HL-60 (cell line): ENCODE measurements at regions not wholly inside any gene's neighbourhood (a gene's known extent, or its start where the extent isn't known, plus 50 kb on each side); places are given as distances from the start of the nearest gene placed in this dataset.

ENCODE experiments used
- DNase-seq, 2 experiments: peaks; one replicate each; pipeline ENCODE4 v3.0.0-alpha.2; 2010 to 2020; ENCODE audit warnings: low read depth in 1 of 2, low spot score in 1 of 2
- H3K27ac ChIP-seq: fragments of 250-450 bp; sonication (Bioruptor Pico); replicated peaks from 2 replicates; pipeline ENCODE4 v1.5.1; 2020; ENCODE audit warnings: mild to moderate bottlenecking, moderate library complexity
- H3K27me3 ChIP-seq: fragments of 250-450 bp; sonication (Bioruptor Pico); 2 replicates; pipeline ENCODE4 v1.5.1; 2021; ENCODE audit warnings: mild to moderate bottlenecking, moderate library complexity; ENCODE audit not compliant: insufficient read depth, poor library complexity, severe bottlenecking
- H3K4me3 ChIP-seq: replicated peaks from 2 replicates; pipeline ENCODE4 v1.5.1; 2011; ENCODE audit warnings: mild to moderate bottlenecking, control low read depth, low read length; ENCODE audit not compliant: insufficient read depth
- CTCF ChIP-seq: IDR thresholded peaks from one replicate; pipeline ENCODE4 v1.5.1; 2011; ENCODE audit warnings: low read length, control low read depth, inconsistent platforms; ENCODE audit not compliant: insufficient read depth
- GABPA ChIP-seq: IDR thresholded peaks from 2 replicates; pipeline ENCODE4 v1.6.1; 2012; ENCODE audit warnings: low read depth
- POLR2AphosphoS5 ChIP-seq: IDR thresholded peaks from 2 replicates; pipeline ENCODE4 v1.6.1; 2012; ENCODE audit warnings: low read depth
- REST ChIP-seq: IDR thresholded peaks from 2 replicates; pipeline ENCODE4 v1.6.1; 2012; ENCODE audit warnings: low read depth; ENCODE audit not compliant: insufficient replicate concordance
- SPI1 ChIP-seq: IDR thresholded peaks from 2 replicates; pipeline ENCODE4 v1.6.1; 2012; ENCODE audit warnings: low read depth, mild to moderate bottlenecking, borderline replicate concordance

- Histone ChIP-seq H3K4me3 (no peak overlapping the region), H3K27ac (no peak overlapping the region), H3K27me3 (no peaks in the 10 kb centered on the region)
- DNase-seq: no peak
- TF ChIP-seq SPI1 (no peak), REST (no peak), POLR2AphosphoS5 (no peak), GABPA (no peak)
Observed at GRCh38 chr13:104105418-104106355, 1039.5 kb upstream of the SLC10A2 start.

- H3K27me3 ChIP-seq: no peaks in the 10 kb centered on the region
- TF ChIP-seq GABPA: no peak
- no peak for TF ChIP-seq SPI1
- no peak for TF ChIP-seq POLR2AphosphoS5
- no peak for TF ChIP-seq CTCF
- no peak for TF ChIP-seq REST
Observed at GRCh38 chr13:104099750-104100149, 1033.5 kb upstream of the SLC10A2 start.

DNA sequence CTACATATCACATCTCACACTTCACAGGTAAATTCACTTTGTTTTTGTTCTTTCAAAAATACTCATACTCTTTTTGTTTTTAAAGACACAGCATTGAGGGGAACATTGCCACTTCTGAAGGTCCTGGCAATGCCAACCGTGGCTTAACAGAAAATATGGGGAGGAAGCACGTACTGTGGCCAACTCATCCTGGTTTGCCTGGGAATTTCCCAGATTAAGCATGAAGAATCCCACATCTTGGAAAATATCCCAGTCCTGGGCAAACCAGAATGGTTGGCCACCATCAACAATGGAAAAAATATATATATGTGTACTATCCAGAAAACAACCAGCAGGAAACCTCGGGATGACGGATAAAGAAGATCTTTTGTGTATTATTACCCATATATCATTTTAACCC lies 1032.2 kb upstream of the SLC10A2 start:
- Histone ChIP-seq H3K27me3 (no peaks in the 10 kb centered on the region), H3K27ac (no peak overlapping the region), H3K4me3 (no peak overlapping the region)
- no peak for TF ChIP-seq REST
- no peak for TF ChIP-seq CTCF
- TF ChIP-seq GABPA: no peak
- TF ChIP-seq POLR2AphosphoS5: no peak
- TF ChIP-seq SPI1: no peak
- no peak for DNase-seq

More at GRCh38 chr13:104099750-104100149, 1033.5 kb upstream of the SLC10A2 start:
- no peak overlapping the region for H3K4me3 ChIP-seq
- DNase-seq: no peak
- no peak overlapping the region for H3K27ac ChIP-seq
